ENCODE measurements at regions not wholly inside any gene's neighbourhood (a gene's known extent, or its start where the extent isn't known, plus 50 kb on each side); places are given as distances from the start of the nearest gene placed in this dataset.

DNA sequence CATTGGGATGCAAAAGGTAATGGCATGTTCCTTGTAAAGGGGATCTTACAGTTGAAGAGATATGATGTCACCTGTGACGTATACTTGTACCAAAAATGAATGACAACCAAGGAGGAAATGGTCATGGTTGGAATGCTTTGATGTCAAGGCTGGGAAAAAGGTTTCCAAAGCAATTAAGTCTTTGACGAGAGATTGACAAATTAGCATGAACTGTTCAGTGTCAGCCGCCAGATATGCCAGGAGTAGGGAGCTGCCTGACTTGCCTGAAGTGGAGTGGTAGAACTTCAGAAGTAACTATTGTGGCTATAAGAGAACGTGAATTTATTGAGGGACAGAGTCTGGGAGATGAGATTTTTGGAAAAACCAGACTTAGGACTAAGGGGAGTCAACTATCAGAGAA is 88.1 kb downstream of the SEPTIN7 start:
- Histone ChIP-seq H3F3A (replicated peaks; ENCODE audit: insufficient read depth) (peaks cover 30% of the 10 kb centered on the region), H3K4me1 (ENCODE audit: control insufficient read depth in 1 of 2, insufficient read depth in 2 of 2, low read depth in 1 of 2, low read length in 1 of 2) (no peaks in the 10 kb centered on the region; a peak in 1 of 4 replicates), H3K9me2 (no peaks in the 10 kb centered on the region), H3K9me3 (peaks cover 7% of the 10 kb centered on the region; the same call in 1 of the 2 replicates), H3K9ac (no peak overlapping the region), H3K4me3 (ENCODE audit: low read depth in 2 of 2, low read length in 1 of 2) (no peak overlapping the region), H3K27me3 (ENCODE audit: insufficient read depth) (no peaks in the 10 kb centered on the region), H2AFZ (ENCODE audit: low read depth) (no peak overlapping the region), H3K79me2 (ENCODE audit: insufficient read depth) (peaks cover 10% of the 10 kb centered on the region; the same call in 1 of the 2 replicates), H3K27ac (ENCODE audit: low read depth in 2 of 2, low read length in 1 of 2) (no peak overlapping the region), H3K36me3 (replicated peaks in 1 of 2; ENCODE audit: control insufficient read depth in 1 of 2, insufficient read depth in 2 of 2, low read length in 1 of 2) (peaks cover 76 to 88% of the 10 kb centered on the region in 2 experiments), H4K20me1 (ENCODE audit: insufficient read depth) (no peaks in the 10 kb centered on the region), H3K4me2 (no peak overlapping the region)
- POLR2A ChIA-PET, result no interaction called here
- TF ChIP-seq POLR2AphosphoS5 (IDR thresholded peaks at IDR 0.05; ENCODE audit: low read depth, low read length) (no peak), NFIC (IDR thresholded peaks at IDR 0.05; ENCODE audit: borderline replicate concordance) (no peak), NRF1 (IDR thresholded peaks at IDR 0.05; ENCODE audit: low read depth, low read length) (no peak), FOXJ3 (CRISPR knock-in tag; IDR thresholded peaks at IDR 0.05) (no peak), YY1 (IDR thresholded peaks at IDR 0.05; ENCODE audit: low read depth) (no peak), EP300 (IDR thresholded peaks at IDR 0.05; ENCODE audit: borderline replicate concordance in 1 of 2, low read depth in 1 of 2, low read length in 1 of 2) (no peak), FOXM1 (IDR thresholded peaks at IDR 0.05; ENCODE audit: low read depth) (no peak)
- TF ChIP-seq, protein P1, sequence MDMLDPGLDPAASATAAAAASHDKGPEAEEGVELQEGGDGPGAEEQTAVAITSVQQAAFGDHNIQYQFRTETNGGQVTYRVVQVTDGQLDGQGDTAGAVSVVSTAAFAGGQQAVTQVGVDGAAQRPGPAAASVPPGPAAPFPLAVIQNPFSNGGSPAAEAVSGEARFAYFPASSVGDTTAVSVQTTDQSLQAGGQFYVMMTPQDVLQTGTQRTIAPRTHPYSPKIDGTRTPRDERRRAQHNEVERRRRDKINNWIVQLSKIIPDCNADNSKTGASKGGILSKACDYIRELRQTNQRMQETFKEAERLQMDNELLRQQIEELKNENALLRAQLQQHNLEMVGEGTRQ (IDR thresholded peaks at IDR 0.05; ENCODE audit: borderline replicate concordance, low read depth, low read length), result no peak
- CTCF ChIA-PET, result interaction anchor here (0.6 to 1.3 kb wide), 5 partner anchors 9 to 430 kb away, joined by 3 to 4 read pairs (median 3); no protein-coding TSS in a partner anchor
- 98% methylated on average over 4 of the region's 4 CpGs for WGBS (ENCODE audit: low lambda C conversion rate)
- no peak for DNase-seq

DNA sequence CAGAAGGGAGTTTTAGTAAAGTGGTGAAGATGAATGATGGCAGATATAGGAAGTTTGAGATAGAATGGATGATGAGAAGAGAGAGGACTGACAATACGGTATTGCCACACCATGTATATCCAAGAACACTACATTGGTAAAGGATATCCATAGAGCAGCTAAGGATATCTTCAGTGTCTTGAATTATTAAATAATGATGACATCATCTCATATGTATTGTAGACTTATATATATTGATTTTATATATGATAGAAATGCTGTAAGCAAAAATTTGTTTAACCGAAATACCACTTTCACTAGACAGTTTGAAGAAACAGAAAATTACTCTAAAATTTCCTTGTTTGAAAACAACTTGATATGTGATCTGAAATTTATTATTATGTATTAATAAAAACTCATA is 89.0 kb downstream of the SEPTIN7 start:
- Histone ChIP-seq H3K79me2 (ENCODE audit: insufficient read depth) (peaks cover 13% of the 10 kb centered on the region; the same call in 1 of the 2 replicates), H3K4me3 (ENCODE audit: low read depth in 2 of 2, low read length in 1 of 2) (no peak overlapping the region), H2AFZ (ENCODE audit: low read depth) (no peak overlapping the region), H4K20me1 (ENCODE audit: insufficient read depth) (no peaks in the 10 kb centered on the region), H3K36me3 (replicated peaks in 1 of 2; ENCODE audit: control insufficient read depth in 1 of 2, insufficient read depth in 2 of 2, low read length in 1 of 2) (peaks cover 77 to 88% of the 10 kb centered on the region in 2 experiments), H3K4me1 (ENCODE audit: control insufficient read depth in 1 of 2, insufficient read depth in 2 of 2, low read depth in 1 of 2, low read length in 1 of 2) (no peaks in the 10 kb centered on the region; a peak in 1 of 4 replicates), H3K27ac (ENCODE audit: low read depth in 2 of 2, low read length in 1 of 2) (no peak overlapping the region), H3K9me3 (peaks cover 7% of the 10 kb centered on the region; the same call in 1 of the 2 replicates), H3K4me2 (no peak overlapping the region), H3K27me3 (ENCODE audit: insufficient read depth) (no peaks in the 10 kb centered on the region), H3K9me2 (no peaks in the 10 kb centered on the region), H3K9ac (no peak overlapping the region), H3F3A (replicated peaks; ENCODE audit: insufficient read depth) (peaks cover 30% of the 10 kb centered on the region)
- POLR2A ChIA-PET, result no interaction called here
- CTCF ChIA-PET, result interaction anchor here (1.0 to 4.8 kb wide), 6 partner anchors 11 to 180 kb away, joined by 3 to 24 read pairs (median 6); partner anchors contain the start of gene SEPTIN7
- TF ChIP-seq SMC3 (IDR thresholded peaks at IDR 0.05; ENCODE audit: low read depth, low read length) (no peak), FOXJ3 (CRISPR knock-in tag; IDR thresholded peaks at IDR 0.05) (no peak), YY1 (IDR thresholded peaks at IDR 0.05; ENCODE audit: low read depth) (no peak), GATA2 (CRISPR knock-in tag; IDR thresholded peaks at IDR 0.05) (no peak), JUND (IDR thresholded peaks at IDR 0.05) (no peak), TAF1 (IDR thresholded peaks at IDR 0.05; ENCODE audit: borderline replicate concordance, low read depth, low read length) (no peak), RCOR1 (IDR thresholded peaks at IDR 0.05; ENCODE audit: low read length) (no peak)
- TF ChIP-seq, protein P2, sequence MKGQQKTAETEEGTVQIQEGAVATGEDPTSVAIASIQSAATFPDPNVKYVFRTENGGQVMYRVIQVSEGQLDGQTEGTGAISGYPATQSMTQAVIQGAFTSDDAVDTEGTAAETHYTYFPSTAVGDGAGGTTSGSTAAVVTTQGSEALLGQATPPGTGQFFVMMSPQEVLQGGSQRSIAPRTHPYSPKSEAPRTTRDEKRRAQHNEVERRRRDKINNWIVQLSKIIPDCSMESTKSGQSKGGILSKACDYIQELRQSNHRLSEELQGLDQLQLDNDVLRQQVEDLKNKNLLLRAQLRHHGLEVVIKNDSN (IDR thresholded peaks at IDR 0.05; ENCODE audit: borderline replicate concordance, low read depth), result no peak
- TF ChIP-seq, protein P3, sequence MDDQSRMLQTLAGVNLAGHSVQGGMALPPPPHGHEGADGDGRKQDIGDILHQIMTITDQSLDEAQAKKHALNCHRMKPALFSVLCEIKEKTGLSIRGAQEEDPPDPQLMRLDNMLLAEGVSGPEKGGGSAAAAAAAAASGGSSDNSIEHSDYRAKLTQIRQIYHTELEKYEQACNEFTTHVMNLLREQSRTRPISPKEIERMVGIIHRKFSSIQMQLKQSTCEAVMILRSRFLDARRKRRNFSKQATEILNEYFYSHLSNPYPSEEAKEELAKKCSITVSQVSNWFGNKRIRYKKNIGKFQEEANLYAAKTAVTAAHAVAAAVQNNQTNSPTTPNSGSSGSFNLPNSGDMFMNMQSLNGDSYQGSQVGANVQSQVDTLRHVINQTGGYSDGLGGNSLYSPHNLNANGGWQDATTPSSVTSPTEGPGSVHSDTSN (IDR thresholded peaks at IDR 0.05), result no peak
- no peak for DNase-seq
- WGBS (ENCODE audit: low lambda C conversion rate), result 95% methylated on average over 2 of the region's 2 CpGs

Measured in SK-N-SH (cell line).